SK-N-SH (cell line): ENCODE measurements at regions not wholly inside any gene's neighbourhood (a gene's known extent, or its start where the extent isn't known, plus 50 kb on each side); places are given as distances from the start of the nearest gene placed in this dataset.
"Not testable (repeated sequence)": the region's sequence is repeated elsewhere in the genome, so short reads cannot be mapped to it uniquely, and the experiment has no call there.

ENCODE experiments used
- CTCF ChIA-PET: fragments of 300-600, 350-600 bp; formaldehyde crosslinking; extraction: SDS; loops from one replicate; lab custom pipeline; 2021; lab: Yijun Ruan, JAX
- POLR2A ChIA-PET: fragments of 350-600 bp; sonication (Branson Sonifier 250); formaldehyde crosslinking; extraction: SDS; loops from one replicate; lab custom pipeline; 2020; ENCODE audit warnings: antibody characterized with exemption, inconsistent platforms; lab: Yijun Ruan, JAX
- DNase-seq: peaks from one replicate; pipeline ENCODE4 v3.0.0; 2012
- H2AFZ ChIP-seq: fragments of 200-600 bp; sonication (generic); 2 replicates; pipeline ENCODE4 v1.8.1; 2016; ENCODE audit warnings: antibody characterized with exemption, mild to moderate bottlenecking, low read depth
- H3F3A ChIP-seq: fragments of 200-600 bp; sonication (generic); replicated peaks from 2 replicates; pipeline ENCODE3; 2016; ENCODE audit warnings: antibody characterized with exemption, mild to moderate bottlenecking; ENCODE audit not compliant: insufficient read depth
- H3K27ac ChIP-seq, 2 experiments: fragments of 200-500 bp in 1 of 2; fragments of 200-600 bp in 1 of 2; sonication (Bioruptor generic) in 1 of 2; sonication (generic), shearing (Covaris generic) in 1 of 2; 2 replicates each; pipeline versions ENCODE4 v1.5.1 to v1.6.1; 2014 to 2016; ENCODE audit warnings: low read depth in 2 of 2, inconsistent platforms in 1 of 2, low read length in 1 of 2, mild to moderate bottlenecking in 1 of 2, mixed read lengths in 1 of 2
- H3K27me3 ChIP-seq: fragments of 200-600 bp; sonication (generic), shearing (Covaris generic); 2 replicates; pipeline ENCODE4 v1.6.1; 2016; ENCODE audit warnings: mixed run types; ENCODE audit not compliant: insufficient read depth
- H3K36me3 ChIP-seq, 2 experiments: fragments of 200-500 bp in 1 of 2; fragments of 200-600 bp in 1 of 2; sonication (Bioruptor generic) in 1 of 2; sonication (generic) in 1 of 2; replicated peaks in 1 of 2; 2 replicates each; pipeline versions ENCODE3 to v1.5.1; 2014 to 2016; ENCODE audit warnings: low read length in 1 of 2, mild to moderate bottlenecking in 1 of 2; ENCODE audit not compliant: insufficient read depth in 2 of 2, control insufficient read depth in 1 of 2
- H3K4me1 ChIP-seq, 2 experiments: fragments of 200-500 bp in 1 of 2; fragments of 200-600 bp in 1 of 2; sonication (Bioruptor generic) in 1 of 2; sonication (generic), shearing (Covaris generic) in 1 of 2; 2 replicates each; pipeline versions ENCODE4 v1.5.1 to v1.6.1; 2014 to 2016; ENCODE audit warnings: low read depth in 1 of 2, low read length in 1 of 2, mixed run types in 1 of 2; ENCODE audit not compliant: insufficient read depth in 2 of 2, control insufficient read depth in 1 of 2
- H3K4me2 ChIP-seq: fragments of 200-600 bp; sonication (generic), shearing (Covaris generic); 2 replicates; pipeline ENCODE4 v1.6.1; 2017; ENCODE audit warnings: mixed run types
- H3K4me3 ChIP-seq, 2 experiments: fragments of 200-500 bp in 1 of 2; fragments of 200-600 bp in 1 of 2; sonication (Bioruptor generic) in 1 of 2; sonication (generic), shearing (Covaris generic) in 1 of 2; 2 replicates each; pipeline versions ENCODE4 v1.5.1 to v1.8.1; 2014 to 2016; ENCODE audit warnings: low read depth in 2 of 2, inconsistent platforms in 1 of 2, low read length in 1 of 2, mild to moderate bottlenecking in 1 of 2, mixed read lengths in 1 of 2, moderate library complexity in 1 of 2
- H3K79me2 ChIP-seq: fragments of 200-600 bp; sonication (generic); 2 replicates; pipeline ENCODE4 v1.8.1; 2017; ENCODE audit warnings: mild to moderate bottlenecking; ENCODE audit not compliant: insufficient read depth
- H3K9ac ChIP-seq: fragments of 200-600 bp; sonication (generic); 2 replicates; pipeline ENCODE4 v1.6.1; 2017; ENCODE audit warnings: mixed run types
- H3K9me2 ChIP-seq: fragments of 200-600 bp; sonication (generic); 2 replicates; pipeline ENCODE4 v1.6.1; 2017; ENCODE audit warnings: mixed run types
- H3K9me3 ChIP-seq: fragments of 200-600 bp; sonication (generic); 2 replicates; pipeline ENCODE4 v1.6.1; 2017; ENCODE audit warnings: mixed run types, mild to moderate bottlenecking, moderate library complexity
- H4K20me1 ChIP-seq: fragments of 200-600 bp; sonication (generic); 2 replicates; pipeline ENCODE4 v1.6.1; 2017; ENCODE audit warnings: mild to moderate bottlenecking, mixed run types; ENCODE audit not compliant: insufficient read depth
- EZH2phosphoT487 ChIP-seq: fragments of 200-600 bp; sonication (generic); IDR thresholded peaks from 2 replicates; pipeline ENCODE4 v1.6.1; 2017; ENCODE audit warnings: low read depth, mixed run types, mild to moderate bottlenecking, antibody characterized with exemption, moderate library complexity, borderline replicate concordance
- GABPA ChIP-seq: IDR thresholded peaks from 2 replicates; pipeline ENCODE4 v1.4.0; 2012; ENCODE audit warnings: low read depth, mild to moderate bottlenecking
- PBX3 ChIP-seq: IDR thresholded peaks from 2 replicates; pipeline ENCODE4; 2012
- POLR2AphosphoS5 ChIP-seq: IDR thresholded peaks from 2 replicates; pipeline ENCODE4 v1.6.1; 2012; ENCODE audit warnings: low read depth, low read length
- RAD21 ChIP-seq: IDR thresholded peaks from 2 replicates; pipeline ENCODE4 v1.6.1; 2012; ENCODE audit warnings: mild to moderate bottlenecking, low read length
- SMC3 ChIP-seq: IDR thresholded peaks from 2 replicates; pipeline ENCODE4 v1.6.1; 2012; ENCODE audit warnings: low read depth, low read length, improper control_type of control experiment
- USF1 ChIP-seq: IDR thresholded peaks from 2 replicates; pipeline ENCODE4 v1.4.0; 2012; ENCODE audit warnings: low read depth, borderline replicate concordance
- USF2 ChIP-seq: fragments of 150-350 bp; IDR thresholded peaks from 2 replicates; pipeline ENCODE4 v1.6.1; 2017; ENCODE audit warnings: antibody characterized with exemption, low read length, low read depth, borderline replicate concordance
- WGBS: methylation state at CpG from one replicate; pipeline ENCODE4 v1.1.6; 2017; ENCODE audit warnings: low lambda C conversion rate; 5-methylcytosine and 5-hydroxymethylcytosine counted together

GRCh38 chr16:88264641-88265285 lies 118.0 kb upstream of the ZNF469 start (continued):
- TF ChIP-seq USF1 (no peak), EZH2phosphoT487 (no peak), GABPA (no peak), PBX3 (peak; percentile 76), POLR2AphosphoS5 (no peak), SMC3 (no peak), RAD21 (no peak), USF2 (no peak)

- CTCF ChIA-PET, H4K20me1 ChIP-seq, H3K36me3 ChIP-seq, H3K9me3 ChIP-seq, H3K9me2 ChIP-seq, H2AFZ ChIP-seq, POLR2A ChIA-PET, H3K27me3 ChIP-seq, H3K4me3 ChIP-seq, H3F3A ChIP-seq, H3K4me2 ChIP-seq, H3K79me2 ChIP-seq: not testable (repeated sequence)
- Histone ChIP-seq H3K4me1 (peaks cover 0 to 47% of the 10 kb centered on the region in 2 experiments; a peak in 1 of 4 replicates), H3K9ac (peak overlapping the region; percentile 55; the same call in 1 of the 2 replicates), H3K27ac (peak overlapping the region in 1 of 2 experiments; percentile 62; a peak in 3 of 4 replicates)
- peak; percentile 15 for DNase-seq
- 60% methylated on average over 15 of the region's 25 CpGs for WGBS
Observed at GRCh38 chr16:88265286-88265938, 117.3 kb upstream of the ZNF469 start.

GRCh38 chr16:88266036-88266435 lies 116.7 kb upstream of the ZNF469 start:
- H2AFZ ChIP-seq, H3F3A ChIP-seq, H3K4me2 ChIP-seq, H3K27ac ChIP-seq, H3K79me2 ChIP-seq, H3K9ac ChIP-seq, H3K4me3 ChIP-seq, H3K36me3 ChIP-seq, H3K27me3 ChIP-seq, CTCF ChIA-PET, H3K9me3 ChIP-seq, H3K9me2 ChIP-seq, H4K20me1 ChIP-seq, POLR2A ChIA-PET: not testable (repeated sequence)
- 95% methylated on average over 4 of the region's 12 CpGs for WGBS
- H3K4me1 ChIP-seq, result peaks cover 0 to 49% of the 10 kb centered on the region in 2 experiments; a peak in 1 of 4 replicates
- peak; percentile 6 for DNase-seq

GRCh38 chr16:88266935-88267551 lies 115.7 kb upstream of the ZNF469 start:
- H3K27ac ChIP-seq, H3K79me2 ChIP-seq, H2AFZ ChIP-seq, H3K9ac ChIP-seq, H3K27me3 ChIP-seq, H3K9me2 ChIP-seq, POLR2A ChIA-PET, H3K4me3 ChIP-seq, H3K9me3 ChIP-seq, H3K36me3 ChIP-seq, H3F3A ChIP-seq, H4K20me1 ChIP-seq, CTCF ChIA-PET, H3K4me2 ChIP-seq: not testable (repeated sequence)
- peak; percentile 15 for DNase-seq
- H3K4me1 ChIP-seq, result peaks cover 0 to 42% of the 10 kb centered on the region in 2 experiments; a peak in 1 of 4 replicates
- WGBS, result 88% methylated on average over 18 of the region's 31 CpGs

- H3K9ac ChIP-seq, H3K79me2 ChIP-seq, H4K20me1 ChIP-seq, H2AFZ ChIP-seq, H3F3A ChIP-seq, H3K4me3 ChIP-seq, H3K27ac ChIP-seq, H3K27me3 ChIP-seq, H3K9me3 ChIP-seq, H3K4me2 ChIP-seq, H3K36me3 ChIP-seq, H3K9me2 ChIP-seq, POLR2A ChIA-PET, CTCF ChIA-PET: not testable (repeated sequence)
- DNase-seq, result peak; percentile 3
- 93% methylated on average over 20 of the region's 20 CpGs for WGBS
- H3K4me1 ChIP-seq, result peaks cover 0 to 31% of the 10 kb centered on the region in 2 experiments; a peak in 1 of 4 replicates
Observed at GRCh38 chr16:88268186-88268970, 114.4 kb upstream of the ZNF469 start.
